Stimulated activated CD4-positive, alpha-beta T cell treated with anti-CD3 and anti-CD28 coated beads, TNF-alpha, amount 100 ng/mL, for 24 hours (primary cell): ENCODE measurements at regions not wholly inside any gene's neighbourhood (a gene's known extent, or its start where the extent isn't known, plus 50 kb on each side); places are given as distances from the start of the nearest gene placed in this dataset.

Source experiments
- DNase-seq, 3 experiments: peaks; one replicate each; pipeline ENCODE4 v3.0.0-alpha.2; 2020; ENCODE audit warnings: low read depth in 3 of 3

DNA sequence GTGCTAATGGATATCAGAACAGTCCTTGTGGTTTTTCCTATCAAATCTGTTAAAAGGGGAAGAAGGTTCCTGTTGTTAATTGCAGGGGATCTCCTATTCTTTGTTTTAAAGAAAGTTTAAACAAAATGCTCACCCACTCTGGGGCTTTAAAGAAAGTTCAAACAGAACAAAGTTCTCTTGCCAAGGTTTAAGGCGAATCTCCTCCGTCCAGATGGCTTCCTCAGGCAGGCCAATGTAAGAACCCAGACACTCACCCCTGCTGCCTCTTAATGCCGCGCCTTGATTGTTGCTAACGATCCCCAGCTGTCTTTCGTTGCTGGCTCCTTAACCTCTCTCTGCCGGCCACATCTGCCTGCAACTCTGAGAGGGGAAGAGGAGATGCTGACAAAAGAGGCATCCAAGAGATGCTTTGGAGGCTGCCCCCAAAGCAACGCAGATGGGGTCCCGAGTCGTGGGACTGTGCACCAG lies 235.0 kb upstream of the PRDM1 start:
- no peak for DNase-seq

DNA sequence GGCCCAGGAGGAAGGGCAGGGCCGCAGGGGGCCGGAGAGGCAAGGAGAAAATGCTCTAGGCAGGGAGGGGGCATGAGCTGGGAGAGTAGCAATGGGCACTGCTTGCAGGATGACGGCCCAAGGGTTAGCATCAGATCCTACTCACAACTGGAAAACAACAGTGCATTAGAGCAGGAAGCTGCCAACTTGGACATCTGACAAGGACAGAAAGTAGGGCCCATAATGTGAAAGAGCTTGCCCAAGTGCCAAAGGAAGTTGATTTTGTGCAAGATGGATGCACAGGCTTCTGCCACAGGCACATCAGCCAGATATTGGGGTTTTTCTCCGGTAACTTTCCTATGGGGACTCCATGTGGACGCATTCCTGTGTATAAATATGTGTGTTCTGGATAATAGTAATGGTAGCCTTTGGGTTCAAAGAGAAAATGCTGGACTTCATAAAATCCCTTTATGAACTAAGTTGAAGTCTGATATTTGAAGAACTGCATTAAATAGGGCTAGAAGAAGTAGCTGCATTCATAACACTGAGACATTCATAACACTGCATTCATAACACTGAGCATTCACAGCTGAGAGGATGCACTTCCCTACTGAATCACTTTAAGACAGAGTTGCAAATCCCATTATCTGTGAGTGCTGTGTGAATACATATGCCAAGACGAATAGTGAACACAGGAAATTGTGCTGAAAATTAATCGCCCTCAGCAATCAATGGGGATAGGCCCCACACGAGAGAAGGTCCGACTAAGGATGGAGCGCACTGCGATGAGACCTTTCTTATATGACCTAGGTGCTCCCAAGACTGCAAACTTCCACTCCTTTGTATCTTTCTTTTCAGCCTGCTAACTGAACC lies 235.6 kb upstream of the PRDM1 start:
- no peak for DNase-seq

DNA sequence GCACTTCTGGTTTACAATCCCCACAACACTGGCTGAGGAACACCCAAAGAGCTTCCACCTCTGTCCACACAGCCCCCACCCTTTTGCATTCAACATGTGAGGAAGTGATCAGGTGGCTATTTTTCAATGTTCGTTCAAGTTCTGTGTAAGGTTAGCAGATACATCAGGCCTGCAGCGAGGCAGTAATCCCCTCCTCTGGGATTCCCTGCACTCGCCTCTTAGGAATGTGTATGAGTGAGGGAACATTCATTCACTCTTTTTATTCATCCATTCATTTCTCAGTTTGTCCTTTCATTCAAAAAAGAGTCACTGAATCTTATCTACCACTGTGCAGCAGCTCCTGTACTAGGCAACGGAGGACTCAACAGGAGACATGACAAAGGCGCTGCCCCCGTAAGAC lies 236.4 kb upstream of the PRDM1 start:
- DNase-seq, result no peak

DNA sequence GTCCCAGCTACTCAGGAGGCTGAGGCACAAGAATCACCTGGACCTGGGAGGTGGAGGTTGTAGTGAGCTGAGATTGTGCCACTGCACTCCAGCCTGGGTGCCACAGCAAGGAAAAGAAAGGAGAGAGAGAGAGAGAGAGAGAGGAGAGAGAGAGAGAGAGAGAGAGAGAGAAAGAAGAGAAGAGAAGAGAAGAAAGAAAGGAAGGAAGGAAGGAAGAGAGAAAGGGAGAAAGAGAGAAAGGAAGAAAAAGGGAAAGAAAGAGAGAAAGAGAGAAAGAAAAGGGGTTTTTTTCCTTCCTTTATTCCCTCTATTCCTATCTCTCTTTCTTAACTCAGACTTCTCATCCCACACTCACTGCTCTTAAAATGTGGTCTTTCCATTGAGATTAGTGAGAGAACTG lies 238.7 kb upstream of the PRDM1 start:
- DNase-seq, result no peak

DNA sequence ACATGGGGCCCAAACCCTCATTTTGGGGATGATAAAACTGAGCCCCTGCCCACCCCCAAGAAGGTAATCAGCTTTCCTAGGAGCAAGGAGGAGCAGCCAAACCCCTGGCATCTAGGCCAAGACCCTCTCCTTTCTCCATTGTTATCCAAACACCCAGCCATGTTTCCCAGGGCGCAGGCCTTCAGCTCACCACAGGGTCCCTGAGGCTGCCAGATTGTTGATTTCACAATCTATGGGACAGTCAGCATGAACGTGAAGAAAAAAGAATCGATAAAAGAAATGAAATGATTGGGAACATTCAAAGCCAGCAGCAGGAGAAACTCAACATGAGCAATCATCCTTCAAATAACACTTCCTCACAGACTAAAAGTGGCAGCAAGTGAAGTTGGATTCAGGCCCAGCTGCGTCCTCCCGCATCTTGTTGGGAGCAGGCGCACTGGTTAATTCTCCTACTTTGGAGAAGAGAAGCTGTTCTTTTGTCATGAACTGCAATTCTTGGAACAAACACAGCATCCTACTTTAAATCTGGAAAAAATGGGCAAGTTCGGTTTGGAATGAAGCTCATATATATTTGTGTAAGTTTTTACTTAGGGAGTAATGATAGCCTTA lies 241.8 kb upstream of the PRDM1 start:
- DNase-seq, result no peak

DNA sequence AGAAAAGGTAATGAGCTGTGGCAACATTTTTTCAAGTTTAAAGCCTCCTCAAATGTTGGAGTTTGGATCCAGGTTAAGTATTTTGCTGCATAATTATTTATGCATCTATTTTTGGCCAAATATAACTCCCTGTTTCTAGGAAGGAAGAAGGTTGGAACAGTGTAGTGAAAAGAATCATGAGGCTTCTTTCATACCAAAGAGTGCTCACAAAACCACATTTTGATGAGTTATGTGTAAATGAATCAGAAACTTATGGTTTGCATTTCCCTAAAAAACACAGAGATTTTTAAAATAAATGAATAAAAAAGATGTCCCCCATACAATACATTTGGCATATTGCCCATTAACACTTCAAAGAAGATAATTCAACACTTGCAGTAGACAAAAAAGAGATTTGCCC lies 246.9 kb upstream of the PRDM1 start:
- DNase-seq, result no peak

DNA sequence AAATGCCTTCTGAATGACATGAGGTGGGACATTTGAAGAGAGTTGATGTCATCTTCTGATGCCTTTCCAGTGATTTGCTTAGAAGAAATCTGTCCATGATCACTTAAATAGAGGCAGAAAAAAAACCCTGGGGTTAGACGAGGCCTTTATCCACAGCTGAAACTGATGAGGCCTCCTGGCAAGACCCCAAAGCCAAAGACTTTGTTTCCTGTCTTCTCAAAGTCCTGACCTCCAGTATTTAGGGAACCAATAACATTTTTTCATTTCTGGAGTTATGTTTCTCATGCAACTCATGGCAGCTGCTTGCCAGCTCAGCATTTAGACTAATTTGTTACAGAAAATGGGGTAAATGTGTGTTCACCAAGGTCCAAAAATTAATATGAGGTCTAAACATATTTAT lies 248.0 kb upstream of the PRDM1 start:
- no peak for DNase-seq

DNA sequence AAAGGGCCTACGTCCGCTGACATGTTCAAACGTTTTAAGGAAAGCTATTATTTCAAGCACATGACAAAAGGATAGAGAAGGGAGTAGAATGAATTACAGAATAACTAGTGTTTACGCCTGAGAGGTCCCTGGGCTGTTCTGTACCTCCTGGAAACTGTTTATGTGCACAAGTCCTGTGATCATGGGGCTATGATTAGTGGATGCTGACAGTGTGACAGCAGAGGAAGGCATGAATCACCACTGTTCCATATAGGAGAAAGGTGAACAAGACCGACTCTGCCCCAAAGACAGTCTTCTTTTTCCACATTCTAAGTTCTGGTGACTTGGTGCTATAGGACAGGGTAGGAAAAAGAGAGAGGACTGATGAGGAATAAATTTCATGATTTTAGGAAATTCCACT lies 249.2 kb upstream of the PRDM1 start:
- DNase-seq, result no peak

DNA sequence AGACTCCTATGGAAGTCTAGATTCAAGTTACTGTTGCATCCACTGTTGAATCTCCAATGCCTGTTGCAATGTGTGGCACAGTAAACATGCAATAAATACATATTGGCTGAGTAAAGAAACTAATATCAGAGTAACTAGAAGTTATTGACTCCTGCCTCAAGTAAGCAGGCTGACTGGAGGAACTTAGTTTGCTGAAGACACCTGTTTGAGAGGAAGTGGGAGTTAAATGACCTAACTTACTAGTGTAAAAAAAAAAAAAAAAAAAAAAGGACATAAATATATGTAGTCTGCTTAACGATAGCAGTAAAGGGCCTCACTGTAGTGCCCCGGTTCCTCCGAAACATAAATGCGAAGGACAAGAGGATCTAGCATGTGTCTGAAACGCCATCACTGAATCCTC lies 249.8 kb upstream of the PRDM1 start:
- no peak for DNase-seq

DNA sequence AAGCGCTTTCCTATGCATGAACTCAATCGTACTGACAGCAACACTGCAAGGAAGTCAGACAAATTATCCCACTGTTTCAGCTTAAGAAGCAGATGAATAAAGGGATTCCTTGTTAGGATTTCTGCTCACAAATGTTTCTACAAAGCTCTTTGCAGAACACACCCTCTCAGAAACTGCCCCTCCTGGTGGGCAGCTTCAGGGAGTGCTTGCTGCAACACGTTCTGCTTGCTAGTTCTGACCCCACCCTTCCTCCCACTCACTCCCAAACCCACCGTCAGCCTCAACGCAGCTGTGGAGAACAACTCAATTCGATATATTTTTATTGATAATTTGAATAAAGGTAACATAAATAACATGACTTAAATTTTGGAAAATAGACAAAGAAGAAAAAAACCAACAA lies 250.8 kb upstream of the PRDM1 start:
- no peak for DNase-seq

DNA sequence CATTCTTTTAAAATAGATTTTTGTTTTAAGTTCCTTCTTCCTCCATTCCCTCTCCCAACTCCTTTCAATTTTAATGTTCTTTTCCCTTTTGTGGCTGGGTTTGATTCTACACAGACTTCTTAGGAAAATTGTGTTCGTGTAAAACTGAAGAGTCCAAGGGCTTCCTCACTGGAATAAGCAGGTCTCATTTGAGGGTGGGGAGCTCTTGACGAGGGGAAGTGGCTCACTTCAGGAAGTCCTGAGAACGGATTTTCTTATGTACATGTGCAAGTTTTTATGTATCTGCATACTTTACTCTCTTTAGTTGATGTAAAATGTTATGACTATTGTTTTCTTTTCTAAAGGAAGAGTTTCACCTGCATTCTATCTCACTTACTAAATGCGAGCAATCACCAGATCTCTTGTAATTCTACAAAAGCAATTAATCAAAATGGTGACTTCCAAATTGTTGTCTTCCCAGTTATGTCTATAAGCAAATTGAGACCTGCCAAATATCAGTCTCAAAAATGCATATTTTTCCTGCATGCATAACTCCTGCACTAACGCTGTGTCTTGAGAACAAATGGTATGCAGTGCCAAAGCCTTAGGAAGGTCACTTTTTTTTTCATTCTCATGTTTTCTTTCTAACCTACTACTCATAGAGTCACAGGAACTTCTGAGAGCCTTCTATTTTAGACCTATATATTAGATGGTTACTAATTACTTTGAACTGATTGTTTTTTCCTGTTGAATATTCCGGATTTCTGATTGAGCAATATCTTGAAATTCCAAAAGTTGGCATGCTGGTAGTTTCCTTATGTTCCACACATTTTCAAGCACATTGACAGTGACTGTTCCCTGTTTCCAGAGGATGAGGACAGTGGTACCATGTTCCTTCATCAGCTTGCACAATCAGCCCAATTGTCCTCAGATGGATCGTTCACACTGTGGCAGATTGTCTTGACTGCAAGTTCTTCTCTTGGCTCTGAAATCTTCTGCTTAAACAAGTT lies 251.9 kb upstream of the PRDM1 start:
- DNase-seq, result no peak

DNA sequence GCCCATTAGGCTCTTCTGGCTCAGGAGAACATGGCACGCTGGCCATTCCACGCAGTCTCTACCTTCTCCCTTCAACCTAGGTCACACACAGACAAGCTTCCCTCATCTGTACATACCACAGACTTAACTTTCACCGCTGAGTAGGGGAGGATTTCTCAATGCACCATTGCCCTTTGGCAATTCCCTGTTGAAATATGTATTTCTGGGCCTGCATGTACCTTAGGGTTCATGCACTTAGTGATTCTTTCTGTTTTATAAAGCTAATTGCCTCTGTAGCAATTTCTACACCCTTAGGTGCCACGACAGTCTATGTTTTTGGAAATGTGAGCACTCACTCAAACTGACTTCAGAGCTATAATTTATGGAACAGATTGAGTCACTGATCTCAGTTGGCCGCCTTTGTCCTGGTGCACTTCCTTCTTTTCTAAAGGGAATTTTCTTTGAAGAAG lies 253.8 kb upstream of the PRDM1 start:
- DNase-seq, result no peak

DNA sequence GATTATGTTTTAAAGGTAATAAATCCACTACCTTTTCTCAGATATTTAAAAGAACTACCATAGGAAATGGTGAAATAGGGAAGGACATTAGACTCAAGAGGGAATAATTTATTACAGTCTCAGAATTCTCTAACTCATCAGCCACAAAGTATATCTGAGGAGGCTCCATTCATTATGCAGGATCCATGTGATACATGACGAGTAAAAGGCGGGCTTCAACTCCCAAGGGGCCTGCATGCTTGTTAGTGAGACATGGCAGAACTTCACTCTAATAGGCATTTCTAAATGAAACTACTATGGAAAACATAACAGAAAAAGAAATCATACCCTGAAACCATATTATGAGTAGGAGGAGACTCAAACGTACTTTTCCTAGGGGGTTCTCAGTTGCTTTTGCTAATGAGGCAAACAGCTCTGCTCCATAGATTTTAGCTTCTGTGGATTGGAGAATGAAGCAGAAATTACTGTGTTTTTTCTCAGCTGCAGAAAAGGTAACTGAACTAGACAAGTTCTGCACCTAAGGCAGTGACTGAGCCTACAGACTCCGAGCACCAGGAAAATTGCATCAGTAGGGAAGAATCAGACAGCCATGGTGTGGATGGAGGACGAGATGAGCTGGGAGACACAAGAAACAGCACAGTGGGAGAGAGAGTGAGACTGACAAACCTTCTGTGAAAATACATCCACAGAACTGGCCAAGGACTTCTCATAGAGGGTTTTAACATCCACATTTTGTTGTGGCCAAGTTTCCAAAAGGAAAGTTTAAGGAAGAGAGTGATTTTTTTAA lies 254.6 kb upstream of the PRDM1 start:
- no peak for DNase-seq

DNA sequence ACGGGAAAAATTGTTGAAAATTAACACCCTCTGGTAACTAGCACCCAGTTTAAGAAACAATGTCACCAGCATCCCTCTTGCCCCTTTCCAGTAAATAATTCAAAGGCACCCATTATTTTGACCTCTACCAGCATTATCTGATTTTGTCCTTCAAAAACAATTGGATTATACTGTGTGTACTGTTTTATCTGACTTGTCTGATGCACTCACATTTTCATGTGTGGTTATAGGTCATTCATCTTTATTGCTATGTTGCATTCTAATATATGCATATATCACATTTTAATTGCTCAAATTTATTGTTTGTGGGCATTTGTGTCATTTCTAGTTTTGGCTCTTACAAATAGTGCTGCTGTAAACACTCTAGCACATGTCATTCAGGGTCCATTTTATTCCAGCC lies 260.9 kb upstream of the PRDM1 start:
- DNase-seq, result no peak

DNA sequence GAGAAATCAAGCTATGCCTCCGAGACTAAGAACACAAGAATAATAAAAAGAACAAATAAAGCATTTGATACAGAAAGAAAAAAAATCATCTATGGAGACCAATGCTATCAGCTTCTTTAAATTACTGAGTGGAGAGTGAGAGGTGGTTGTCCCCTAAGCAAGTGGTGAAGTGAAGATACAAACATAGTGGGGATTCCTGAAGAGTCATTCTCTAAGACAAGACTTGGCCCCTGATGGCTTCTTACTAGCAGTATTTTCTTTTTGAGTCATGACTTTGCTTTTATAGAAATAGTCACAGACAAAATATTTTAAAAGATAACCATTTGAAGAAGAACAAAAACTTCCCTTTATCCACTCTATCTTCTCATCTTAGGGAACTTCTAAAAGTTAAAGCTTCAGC lies 261.4 kb upstream of the PRDM1 start:
- DNase-seq, result no peak

DNA sequence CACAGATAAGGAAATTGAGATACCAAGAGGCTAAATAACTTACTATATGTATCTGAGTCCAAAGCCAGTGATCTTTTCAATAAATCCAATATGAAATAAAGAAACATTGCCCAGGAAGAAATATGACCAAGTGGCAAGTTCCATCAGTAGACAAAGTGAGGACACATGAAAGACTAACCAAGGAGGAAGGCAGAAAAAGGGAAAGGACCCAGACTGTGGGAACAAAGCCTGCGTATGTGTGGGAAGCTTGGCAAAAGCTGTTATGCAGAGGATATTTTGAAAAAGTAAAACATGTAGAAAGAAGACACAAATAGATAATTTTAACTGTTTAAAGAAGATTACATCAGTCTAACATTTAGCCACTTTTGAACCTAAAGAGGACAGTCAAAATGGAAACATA lies 264.4 kb upstream of the PRDM1 start:
- no peak for DNase-seq

DNA sequence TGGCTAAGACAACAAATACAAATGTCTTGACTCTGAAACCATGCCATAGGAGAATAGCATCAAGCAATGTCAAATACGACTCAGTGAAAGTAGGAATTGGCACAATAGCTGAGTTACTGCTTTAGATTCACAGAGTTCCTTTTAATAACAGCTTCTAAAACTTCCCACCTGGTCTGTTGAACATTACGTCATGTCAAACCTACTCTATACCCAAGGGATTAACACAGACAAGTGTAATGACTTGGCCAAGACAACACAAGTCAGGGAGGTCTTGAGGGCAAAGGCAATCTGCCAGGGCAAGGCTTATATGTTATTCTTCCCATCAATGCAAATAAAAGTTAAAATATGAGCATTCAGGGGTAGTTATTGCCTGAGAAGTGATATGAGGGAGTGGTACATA lies 265.1 kb upstream of the PRDM1 start:
- no peak for DNase-seq

DNA sequence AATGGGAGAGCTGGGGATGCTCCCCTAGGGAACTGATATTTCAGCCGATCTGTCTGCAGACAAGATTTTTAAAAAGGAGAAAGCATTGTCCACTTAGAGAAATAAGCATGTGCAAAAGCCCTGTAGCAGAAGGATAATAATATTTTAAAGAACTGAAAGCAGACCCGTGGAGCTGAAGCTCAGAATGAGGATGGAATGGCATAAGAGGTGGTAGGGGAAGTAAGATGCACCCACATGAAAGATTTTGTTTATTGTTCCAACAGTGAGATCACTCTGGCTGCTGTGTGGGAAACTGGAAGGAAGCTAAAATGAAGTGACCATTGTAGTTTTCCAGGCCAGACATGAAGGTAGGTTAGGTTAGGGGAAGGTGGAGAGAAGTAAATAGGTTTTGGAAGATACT lies 266.4 kb upstream of the PRDM1 start:
- DNase-seq, result no peak

DNA sequence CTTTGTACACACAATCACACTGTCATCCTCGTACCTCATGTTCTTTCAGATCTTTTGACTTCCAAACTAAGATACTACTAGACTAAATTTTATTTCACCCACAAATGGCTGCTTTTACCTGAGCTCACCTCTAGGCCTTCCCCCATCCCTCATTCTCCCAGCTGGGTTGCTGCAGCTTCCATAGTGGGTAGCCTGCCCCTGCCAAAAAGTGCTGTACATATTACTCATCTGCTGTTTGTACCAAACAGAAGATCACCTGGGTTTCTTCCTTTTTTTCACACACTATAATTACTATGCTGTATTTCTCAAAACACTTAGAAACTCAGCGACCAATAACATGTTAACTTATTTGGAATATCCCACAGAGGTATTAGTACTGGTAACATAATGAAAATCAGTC lies 267.6 kb upstream of the PRDM1 start:
- DNase-seq, result no peak

DNA sequence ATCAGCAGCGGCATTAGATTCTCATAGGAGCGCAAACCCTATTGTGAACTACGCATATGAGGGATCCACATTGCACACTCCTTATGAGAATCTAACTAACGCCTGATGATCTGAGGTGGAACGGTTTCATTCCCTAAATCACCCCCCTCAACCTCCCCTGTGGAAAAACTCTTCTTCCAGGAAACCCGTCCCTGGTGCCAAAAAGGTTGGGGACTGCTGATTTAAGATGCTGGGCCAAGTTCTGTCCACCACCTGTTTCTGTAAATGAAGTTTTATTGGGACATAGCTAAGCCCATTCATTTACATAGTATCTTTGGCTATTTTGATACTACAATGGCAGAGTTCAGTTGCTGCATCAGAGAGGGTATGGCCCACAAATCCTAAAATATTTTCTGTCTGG lies 268.2 kb upstream of the PRDM1 start:
- no peak for DNase-seq

DNA sequence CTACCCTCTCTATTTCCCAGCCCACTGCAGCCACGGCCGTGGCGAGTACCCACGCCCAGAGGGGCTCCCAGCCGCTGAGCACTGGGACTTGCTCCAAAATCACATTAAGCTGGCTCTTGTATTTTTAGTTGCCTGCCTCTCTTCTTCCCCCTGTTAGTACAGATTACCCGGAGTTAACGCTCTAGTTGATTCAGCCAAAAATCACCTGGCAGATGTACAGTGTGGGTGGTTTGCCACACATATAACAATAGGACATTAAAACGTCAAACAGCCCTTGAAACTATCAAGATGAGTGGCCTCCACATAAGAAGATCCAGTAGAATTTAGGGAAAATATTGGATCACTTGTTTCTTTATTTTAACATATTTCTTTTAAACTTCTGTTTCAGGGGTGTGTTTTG lies 268.8 kb upstream of the PRDM1 start:
- DNase-seq, result no peak

DNA sequence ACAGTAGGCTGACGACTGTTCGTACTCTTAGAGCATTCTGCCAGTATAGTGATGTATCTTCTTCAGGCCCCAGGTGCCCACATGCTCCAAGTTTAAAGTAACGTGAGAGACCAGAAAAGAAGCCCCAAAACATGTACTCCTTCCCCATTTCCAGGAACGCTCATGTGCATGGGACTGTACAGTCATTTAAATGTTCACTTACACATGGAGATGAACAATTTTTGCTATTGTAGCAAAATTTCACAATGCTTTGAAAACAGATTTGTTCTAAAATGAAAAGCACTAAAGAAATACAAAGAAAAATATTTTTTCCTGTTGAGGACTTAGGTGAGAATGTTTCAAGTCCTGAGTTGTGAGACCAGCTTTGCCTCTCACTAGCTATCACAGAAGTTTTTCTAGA lies 269.3 kb upstream of the PRDM1 start:
- DNase-seq, result no peak
